GM19438 (cell line): ENCODE measurements at regions not wholly inside any gene's neighbourhood (a gene's known extent, or its start where the extent isn't known, plus 50 kb on each side); places are given as distances from the start of the nearest gene placed in this dataset.
"Not testable (repeated sequence)": the region's sequence is repeated elsewhere in the genome, so short reads cannot be mapped to it uniquely, and the experiment has no call there.

Source experiments
- ATAC-seq: cut with Tn5 transposase; IDR thresholded peaks from one replicate; pipeline ENCODE4 v1.9.1; 2021; ENCODE audit warnings: low read depth; ENCODE audit not compliant: unreplicated experiment

DNA sequence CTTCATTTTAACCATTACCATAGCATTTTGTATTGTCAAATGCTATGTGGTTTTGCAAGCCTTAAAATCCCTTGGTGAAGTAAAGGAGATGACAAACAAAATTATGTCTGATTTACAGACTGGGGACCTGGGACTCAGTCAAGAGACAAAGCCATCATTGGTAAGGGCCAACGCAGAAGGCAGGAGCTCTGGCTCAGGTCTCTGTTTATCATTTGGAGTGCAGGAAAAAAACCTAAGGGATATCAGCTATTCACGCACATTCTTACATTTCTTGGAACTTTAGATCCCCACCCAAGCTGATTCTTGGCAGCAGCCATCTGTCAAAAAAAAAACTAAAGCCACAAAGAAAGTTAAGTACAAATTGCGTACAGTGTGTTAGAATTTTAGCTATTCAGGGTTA is 731.9 kb downstream of the STPG2 start:
- no peak for ATAC-seq

DNA sequence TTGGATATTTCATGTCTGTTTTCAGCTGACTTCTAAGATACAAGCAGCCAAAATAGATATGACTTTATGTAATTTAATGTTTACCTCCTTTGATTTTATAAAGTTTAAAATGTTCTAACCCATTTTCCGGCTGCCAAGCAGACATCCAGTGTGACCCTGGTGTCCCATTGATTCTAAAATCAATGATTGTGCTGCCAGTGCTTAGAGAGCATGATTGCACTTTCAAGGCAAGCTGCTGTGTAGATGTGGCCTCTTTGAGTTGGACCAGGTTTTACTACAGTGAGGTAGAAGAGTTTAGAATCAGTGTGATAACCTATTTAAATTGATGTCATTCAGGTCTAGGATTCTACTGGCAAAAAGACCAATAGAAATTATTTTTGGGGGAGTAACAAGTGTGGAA is 730.9 kb downstream of the STPG2 start:
- no peak for ATAC-seq

DNA sequence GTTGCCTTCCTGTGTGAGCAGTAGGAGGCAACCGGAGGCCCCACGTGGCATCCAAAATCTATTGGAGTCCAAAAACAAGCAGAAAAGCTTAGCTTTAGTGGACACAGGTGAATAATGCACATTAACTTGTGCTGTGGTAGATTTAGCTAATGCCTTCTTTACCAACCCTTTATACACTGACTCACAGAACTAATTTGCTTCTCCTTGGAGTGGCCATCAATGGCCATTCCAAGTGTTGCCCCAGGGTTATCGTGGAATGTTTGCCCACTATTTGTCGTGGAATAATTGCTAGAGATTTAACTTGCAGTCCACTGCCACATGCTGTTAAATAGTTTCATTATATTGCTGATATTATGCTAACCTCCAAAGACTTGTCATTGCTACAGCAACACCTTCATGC is 729.1 kb downstream of the STPG2 start:
- ATAC-seq: no peak

DNA sequence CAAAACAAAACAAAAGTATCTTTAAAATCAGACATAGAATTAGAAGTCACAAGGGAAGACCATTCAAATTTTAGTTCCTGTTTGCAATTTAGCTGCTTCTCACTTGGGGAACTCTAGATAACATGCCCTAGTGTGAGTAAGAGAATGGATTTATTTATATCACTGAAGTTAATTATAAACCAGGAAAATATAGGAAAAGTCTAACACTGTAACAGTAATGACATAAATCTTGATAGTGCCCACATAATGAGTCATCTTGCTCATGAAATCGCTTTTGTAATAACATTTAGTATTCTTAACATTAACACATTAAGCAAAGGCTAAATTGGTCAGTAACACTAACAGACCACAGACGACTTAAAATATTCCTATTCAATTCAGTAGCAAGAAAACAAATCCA is 710.7 kb downstream of the STPG2 start:
- ATAC-seq: no peak

DNA sequence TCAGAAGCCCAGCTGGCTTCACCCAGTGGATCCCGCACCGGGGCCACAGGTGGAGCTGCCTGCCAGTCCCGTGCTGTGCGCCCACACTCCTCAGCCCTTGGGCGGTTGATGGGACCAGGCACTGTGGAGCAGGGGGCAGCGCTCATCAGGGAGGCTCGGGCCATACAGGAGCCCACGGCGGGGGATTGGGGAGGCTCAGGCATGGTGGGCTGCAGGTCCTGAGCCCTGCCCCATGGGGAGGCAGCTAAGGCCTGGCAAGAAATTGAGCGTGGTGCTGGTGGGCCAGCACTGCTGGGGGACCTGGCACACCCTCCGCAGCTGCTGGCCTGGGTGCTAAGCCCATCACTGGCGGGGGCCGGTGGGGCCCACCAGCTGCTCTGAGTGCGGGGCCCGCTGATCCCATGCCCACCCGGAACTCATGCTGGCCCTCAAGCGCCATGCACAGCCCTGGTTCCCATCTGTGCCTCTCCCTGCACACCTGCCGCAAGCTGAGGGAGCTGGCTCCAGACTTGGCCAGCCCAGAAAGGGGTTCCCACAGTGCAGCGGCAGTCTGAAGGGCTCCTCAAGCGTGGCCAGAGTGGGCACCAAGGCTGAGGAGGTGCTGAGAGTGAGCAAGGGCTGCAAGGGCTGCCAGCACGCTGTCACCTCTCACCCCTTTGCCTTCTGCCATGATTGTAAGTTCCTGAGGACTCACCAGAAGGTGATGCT is 705.1 kb downstream of the STPG2 start:
- not testable (repeated sequence) for ATAC-seq

DNA sequence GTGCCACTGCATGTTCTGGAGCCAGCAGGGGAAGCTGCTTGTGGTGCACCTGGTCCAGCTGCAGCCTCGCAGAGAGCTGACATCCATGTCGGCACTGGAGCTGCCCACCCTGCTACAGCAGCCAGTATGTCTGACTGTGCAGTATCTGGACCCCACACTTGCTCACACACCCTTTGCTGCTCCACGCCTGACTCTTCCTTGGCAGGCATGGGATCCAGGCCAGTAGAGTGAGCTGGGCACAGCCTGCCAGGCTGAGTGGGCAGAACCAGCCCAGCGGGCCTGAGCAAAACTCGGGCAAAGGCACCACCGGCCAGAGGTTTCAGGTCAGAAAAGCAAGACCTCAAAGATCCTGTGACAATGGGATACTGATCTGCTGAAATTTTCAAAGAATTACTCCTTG is 690.1 kb downstream of the STPG2 start:
- no peak for ATAC-seq

DNA sequence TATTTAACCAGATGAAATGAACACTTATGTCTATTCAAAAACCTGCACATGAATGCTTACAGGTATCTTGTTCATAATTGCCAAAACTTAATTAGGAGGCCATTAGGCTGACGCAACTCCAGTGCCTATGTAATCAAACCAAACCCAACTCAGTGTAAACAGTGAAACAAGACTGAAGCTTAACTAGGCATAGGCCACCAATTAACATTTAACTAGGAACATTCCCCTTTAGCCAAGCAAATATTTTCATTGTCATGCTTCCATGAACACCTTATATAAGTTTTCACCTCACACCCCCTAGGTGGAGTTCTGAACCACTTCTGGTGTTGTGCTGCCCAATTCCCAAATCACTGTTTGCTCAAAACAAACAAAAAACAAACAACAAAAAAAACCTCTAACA is 686.0 kb downstream of the STPG2 start:
- ATAC-seq: no peak

DNA sequence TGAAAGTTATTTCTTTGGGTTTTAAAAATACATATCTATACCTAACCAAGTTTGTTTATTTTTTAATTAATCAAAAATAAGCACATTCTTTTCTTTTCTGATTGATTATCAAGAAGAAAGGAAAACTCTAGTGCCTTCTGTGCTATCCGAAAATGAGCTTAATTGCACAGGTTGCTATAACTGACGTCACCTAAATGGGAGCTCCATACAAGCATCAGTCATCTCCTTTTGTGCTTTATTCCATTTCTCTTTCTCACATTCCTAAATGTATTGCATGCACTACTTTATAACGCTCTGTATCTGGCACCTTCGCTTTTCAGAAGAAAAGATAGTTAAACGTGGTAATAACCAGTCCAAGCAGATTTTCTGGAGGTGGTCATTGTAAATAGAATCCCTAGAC is 675.0 kb downstream of the STPG2 start:
- no peak for ATAC-seq

DNA sequence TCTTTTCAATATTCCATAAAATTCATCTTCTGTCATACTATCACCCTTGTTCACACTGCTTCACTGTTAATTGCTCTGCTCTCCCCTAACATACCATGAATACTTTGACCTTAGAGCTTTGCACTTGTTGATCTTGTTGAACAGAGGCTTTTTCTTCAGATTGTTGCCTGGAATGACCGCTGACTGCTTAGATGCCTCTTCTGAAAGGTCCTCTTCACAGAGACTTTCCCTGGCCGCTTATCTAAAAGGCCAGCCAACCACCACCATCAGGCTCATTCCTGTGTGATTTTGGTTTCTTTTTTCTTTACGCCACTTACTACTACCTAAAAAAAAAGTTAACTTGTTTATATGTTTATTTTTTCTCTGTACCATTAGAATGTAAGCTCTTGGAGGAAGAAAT is 667.7 kb downstream of the STPG2 start:
- ATAC-seq: no peak

DNA sequence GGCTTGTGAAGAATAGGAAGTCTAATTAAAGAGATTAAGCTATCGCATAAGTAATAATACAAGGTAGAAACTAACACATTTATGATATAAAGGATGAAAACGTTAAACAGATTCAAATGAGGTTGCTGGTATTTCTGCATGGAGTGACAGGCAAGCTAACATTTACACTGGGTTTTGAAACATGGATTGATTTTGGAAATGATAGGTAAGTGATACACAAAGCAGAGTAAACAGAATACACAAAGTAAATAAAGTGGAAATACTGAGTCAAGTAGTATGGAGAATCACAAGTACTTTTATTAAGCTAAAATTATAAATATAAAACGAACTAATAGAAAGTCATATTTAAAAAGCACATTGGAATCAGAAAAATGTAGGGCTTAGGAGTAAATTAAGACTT is 665.3 kb downstream of the STPG2 start:
- no peak for ATAC-seq

DNA sequence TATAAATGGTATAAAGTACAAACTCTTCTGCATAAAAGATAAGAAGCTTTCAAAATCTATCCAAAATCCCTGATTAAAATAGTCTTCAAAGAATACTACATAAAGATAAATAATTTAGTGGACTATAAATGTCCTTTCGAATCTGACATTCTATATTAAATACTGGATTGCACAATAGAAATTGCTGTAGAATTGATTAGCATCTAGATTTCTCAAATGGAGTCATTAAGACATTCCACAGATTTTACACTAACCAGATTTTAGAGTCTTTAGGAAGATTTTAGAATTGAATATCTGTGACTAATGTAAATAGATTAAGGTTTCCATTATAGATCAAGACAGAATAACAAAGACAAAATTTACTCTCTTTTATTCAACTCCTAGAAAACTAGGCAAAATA is 663.9 kb downstream of the STPG2 start:
- ATAC-seq: no peak

DNA sequence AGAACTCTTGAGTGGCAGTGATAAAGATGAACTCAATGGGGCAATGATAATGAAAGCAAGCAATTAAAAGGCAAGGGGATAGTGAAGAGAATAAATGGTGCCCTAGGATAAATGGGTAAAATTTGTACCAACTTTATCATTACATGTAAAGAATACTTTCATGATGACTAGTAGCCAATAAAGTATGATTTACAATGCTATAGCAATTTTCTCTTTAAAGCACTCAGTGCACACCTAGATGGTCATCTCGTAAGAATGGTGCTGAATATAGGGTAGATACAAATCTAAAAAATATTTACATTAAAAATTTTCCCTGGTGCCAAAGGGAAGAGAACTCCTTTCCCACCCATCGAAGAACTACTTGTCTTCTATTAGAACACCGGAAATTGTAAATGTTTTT is 651.4 kb downstream of the STPG2 start:
- ATAC-seq: no peak

DNA sequence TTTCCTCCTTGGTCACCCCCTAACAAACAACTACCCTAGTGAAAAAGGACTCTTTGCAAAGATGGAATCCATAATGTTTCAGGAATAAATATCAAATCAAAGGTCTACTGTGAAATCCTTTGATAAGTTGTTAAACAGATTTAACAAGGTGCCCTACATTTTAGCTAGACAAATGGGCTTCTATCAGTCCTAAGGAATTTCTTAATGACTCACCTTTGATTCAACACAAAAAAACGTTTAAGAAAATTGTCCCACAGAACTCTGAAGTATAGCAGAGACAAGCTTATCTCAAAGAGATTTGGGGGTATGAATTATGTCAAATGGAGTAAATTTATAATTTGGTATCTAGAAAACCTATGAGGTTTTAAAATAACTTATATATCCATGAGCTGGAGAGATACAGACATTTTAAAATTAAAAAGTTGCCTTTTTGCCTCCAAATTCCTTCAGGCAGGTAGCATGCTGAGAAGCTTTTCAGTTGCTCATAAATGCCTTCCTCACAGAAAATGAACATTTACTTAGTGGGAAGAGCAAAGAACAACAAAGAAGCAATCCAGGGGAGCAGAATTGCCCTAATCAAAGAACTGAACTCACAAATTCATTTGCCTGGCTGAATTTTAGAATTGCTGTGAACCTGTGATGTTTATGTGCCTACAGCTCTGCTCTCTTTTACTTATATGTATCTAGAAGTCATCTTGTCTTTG is 649.3 kb downstream of the STPG2 start:
- no peak for ATAC-seq

DNA sequence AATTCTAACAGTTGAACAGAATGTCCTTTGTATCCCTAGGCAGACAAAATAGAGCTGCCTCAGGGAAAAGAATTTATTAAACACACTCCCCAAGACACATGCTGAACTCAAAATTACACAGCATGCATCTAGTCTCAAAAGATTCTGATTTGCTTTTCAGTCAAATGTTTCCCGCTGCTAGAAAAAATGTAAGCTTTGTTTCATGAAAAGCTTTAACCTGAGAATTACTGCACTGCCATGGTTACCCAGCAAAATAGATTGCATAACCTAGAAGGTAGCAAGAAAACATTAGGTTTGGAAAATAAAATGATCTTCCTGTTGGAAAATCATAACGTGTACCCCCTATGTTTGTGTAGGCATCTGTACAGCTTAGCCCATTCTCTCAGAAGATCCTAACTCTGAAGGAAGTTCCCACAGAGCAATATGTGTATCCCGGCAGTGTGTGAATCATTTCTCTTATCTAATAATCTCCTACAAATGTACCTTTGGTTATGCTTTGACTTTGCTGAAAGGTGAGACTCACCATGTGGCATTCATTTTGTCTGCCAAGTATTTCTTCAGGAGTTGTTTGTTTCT is 646.9 kb downstream of the STPG2 start:
- no peak for ATAC-seq

DNA sequence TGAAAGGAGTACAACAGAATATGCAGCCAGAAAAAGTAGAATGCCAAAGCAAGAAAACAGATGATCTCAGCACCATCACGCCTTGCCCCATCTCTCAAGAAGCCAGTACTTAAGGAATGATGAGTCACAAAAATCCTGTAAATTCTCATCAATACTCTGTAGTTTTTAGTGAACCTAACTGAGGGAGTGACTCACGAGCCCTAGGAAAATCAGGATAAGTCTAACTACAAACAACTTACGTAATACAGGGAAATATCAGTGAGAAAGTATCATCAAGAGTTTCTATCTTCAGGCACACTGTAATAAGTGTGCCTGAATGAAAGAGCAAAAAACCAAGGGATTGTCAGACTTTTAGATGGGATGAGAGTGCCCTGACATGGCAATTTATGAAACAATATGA is 644.4 kb downstream of the STPG2 start:
- ATAC-seq: no peak

DNA sequence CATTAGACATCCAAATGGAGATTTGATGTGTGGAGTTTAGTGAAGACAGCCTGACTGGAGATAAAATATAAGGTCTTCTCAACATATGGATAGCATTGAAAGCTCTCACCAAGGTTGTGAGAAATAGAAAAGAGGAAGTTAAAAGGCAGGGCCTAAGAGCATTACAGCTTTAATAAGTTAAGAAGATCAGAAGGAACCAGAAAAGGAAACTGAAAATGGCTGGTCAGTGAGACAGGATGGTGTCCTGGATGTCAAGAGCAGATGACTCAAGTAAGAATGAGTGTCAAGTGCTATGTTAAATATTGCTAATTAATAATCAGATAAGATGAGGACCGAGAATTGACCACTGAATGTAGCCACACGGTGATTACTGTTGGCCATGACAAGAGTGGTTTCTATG is 642.9 kb downstream of the STPG2 start:
- peak; percentile 97 for ATAC-seq

DNA sequence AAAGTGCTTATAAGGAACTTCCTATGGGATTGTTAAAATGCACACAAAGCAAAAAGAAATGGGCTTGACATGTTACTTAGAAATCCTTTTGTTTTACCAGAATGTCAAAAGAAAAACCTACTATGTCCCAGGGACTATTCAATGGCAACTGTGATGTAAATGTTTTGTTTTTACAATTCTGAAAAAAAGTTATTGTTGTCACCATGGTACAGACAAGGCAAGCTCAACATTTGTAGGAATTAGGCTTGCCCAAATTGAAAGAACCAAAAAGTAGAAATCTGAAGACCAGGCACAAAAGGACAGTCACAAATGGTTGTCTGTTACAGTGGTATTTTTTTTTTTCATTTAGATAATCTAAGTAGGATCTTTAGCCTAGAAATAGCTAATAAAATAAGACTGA is 638.6 kb downstream of the STPG2 start:
- ATAC-seq: no peak

DNA sequence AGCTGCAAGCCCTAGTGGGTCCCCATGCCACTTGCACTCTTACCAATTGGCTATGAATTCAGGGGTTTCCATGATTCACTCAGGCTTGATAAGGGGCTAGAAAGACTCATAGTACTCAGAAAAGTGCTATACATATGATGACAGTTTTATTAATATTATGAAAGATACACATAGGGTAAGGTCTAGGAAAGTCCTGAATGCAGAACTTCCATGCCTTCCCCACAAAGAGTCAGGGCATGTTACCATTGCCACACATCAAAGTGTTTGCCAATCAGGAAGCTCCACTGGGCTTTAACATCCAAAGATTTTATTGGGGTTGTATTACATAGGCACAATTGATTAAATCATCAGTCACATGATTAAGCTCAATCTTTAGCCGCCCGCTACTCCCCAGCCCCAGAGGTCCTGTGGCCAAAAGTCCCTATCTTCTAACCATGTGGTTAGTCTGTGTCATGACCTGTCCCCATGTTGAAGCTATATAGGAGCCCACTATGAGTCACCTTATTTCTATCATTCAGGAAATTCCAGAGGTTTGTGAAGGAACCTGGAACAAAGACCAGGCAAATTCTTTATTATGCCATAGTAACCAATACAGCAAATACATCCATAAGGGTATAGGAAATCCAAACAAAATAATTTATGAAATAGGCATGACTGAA is 635.6 kb downstream of the STPG2 start:
- no peak for ATAC-seq
